NCI-H526 (cell line): ENCODE measurements at regions not wholly inside any gene's neighbourhood (a gene's known extent, or its start where the extent isn't known, plus 50 kb on each side); places are given as distances from the start of the nearest gene placed in this dataset.
"Not testable (repeated sequence)": the region's sequence is repeated elsewhere in the genome, so short reads cannot be mapped to it uniquely, and the experiment has no call there.

Experiments used
- DNase-seq, 2 experiments: peaks; one replicate each; lab custom pipeline; 2025; lab: John Stamatoyannopoulos, UW

GRCh38 chr2:234374736-234375135 lies 122.1 kb downstream of the ARL4C start:
- DNase-seq: no peak

- no peak for DNase-seq
Measured at GRCh38 chr2:234374150-234374508, 122.8 kb downstream of the ARL4C start.

GRCh38 chr2:234373481-234374149 lies 123.3 kb downstream of the ARL4C start:
- DNase-seq: no peak

DNA sequence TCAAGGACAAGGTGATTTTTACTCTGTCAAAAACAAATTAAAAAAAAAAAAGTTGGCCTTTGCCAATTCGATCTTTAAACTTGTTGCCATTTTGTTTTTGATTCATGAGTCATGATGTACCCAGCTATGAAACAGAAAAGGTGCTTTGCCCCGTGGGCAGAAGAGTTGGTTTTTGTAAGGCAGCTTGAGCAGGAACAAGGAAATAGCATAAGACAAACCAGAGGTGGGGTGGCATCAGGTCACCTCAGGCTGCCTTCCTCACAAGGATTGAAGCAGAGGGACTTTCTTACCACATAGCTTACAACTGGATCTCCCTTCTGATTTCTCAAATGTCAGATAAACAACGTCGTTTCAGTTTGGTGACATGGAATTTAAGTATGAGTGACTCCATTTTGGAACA lies 123.8 kb downstream of the ARL4C start:
- no peak for DNase-seq

DNA sequence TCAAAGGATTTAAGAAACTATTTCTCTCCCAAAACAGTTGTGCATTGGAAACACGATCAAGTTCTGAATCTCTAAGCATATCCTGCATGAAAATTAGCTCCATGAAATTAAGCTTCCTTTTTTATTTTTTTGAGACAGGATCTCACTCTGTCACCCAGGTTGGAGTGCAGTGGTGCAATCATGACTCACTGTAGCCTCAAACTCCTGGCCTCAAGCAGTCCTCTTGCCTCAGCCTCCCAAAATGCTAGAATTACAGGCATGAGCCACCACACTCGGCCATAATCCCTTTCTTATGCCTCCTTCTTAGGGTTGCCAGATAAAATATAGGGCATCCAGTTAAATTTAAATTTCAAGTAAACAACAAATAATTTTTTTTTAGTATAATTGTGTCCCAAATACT lies 124.4 kb downstream of the ARL4C start:
- no peak for DNase-seq

DNA sequence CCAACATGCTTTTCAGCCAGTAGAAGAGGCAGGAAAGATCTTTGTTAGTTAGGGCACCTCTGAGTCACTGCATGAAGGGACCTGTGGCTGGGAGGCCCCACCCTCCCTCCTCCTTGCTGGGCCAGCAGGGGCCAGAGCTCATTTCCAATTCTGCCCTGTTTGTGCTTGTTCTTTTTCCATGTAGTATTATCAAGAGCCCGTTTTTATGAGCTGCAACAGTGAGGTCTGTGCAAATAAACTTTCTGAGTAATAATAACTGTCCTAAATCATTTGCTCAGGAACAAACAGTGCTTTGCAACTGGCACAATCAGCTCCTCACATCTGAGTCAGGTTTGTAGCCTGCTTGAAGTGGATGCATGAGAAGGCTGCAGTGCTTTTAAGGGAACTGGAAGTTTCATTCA lies 128.0 kb downstream of the ARL4C start:
- no peak for DNase-seq

DNA sequence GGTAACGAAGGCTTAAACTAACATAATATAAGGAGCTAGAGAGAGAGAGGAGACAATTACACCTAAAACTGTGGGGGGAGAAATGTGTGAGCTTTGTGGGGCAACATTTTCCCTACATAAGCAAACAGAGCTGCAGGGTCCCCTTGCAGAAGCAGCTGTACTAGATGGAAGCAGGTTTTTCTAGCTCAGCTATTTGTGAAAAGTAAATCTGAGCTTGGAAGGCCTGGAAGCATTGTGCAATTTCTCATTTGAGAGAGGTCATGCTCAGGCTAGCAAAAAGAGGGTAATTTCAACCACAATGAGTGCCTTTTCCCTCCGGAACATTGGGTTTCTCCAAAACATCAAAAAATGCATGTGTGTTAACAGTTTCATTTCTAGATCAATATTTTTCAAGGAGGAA lies 130.0 kb downstream of the ARL4C start:
- no peak for DNase-seq

DNA sequence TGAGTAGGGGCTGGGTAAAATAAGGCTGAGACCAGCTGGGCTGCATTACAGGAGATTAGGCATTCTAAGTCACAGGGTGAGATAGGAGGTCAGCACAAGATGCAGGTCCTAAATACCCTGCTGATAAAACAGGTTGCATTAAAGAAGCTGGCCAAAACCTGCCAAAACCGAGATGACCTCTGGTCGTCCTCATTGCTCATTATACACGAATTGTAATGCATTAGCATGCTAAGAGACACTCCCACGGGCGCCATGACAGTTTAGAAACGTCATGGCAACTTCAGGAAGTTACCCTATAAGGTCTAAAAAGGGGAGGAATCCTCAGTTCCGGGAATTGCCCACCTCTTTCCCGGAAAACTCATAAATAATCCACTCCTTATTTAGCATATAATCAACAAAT lies 132.2 kb downstream of the ARL4C start:
- DNase-seq: no peak

- DNase-seq: no peak
Measured at GRCh38 chr2:234363647-234364294, 133.1 kb downstream of the ARL4C start.

- no peak for DNase-seq
Measured at GRCh38 chr2:234363011-234363487, 133.8 kb downstream of the ARL4C start.

- not testable (repeated sequence) for DNase-seq
Measured at GRCh38 chr2:234360313-234360975, 136.4 kb downstream of the ARL4C start.

- DNase-seq: no peak
Measured at GRCh38 chr2:234357666-234358065, 139.2 kb downstream of the ARL4C start.

GRCh38 chr2:234355808-234356365 lies 141.0 kb downstream of the ARL4C start:
- no peak for DNase-seq

- peak; percentile 10 to 65 for DNase-seq
Measured at GRCh38 chr2:234355021-234355720, 141.7 kb downstream of the ARL4C start.

DNA sequence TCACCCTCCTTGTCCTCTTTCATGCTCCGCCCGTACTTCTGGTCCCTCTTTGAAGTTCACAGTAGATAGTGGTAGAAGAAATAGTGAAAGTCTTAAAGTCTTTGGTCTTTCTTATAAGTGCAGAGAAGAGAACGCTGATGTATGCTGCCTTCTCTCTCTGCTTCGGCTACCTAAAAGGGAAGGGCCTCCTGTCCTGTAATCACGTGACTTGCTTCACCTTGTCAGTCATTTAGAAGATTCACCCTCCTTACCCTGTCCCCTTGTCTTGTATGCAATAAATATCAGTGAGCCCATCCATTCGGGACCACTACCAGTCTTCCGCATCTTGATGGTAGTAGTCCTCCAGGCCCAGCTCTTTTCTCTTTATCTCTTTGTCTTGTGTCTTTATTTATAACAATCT lies 144.6 kb downstream of the ARL4C start:
- DNase-seq: no peak

DNA sequence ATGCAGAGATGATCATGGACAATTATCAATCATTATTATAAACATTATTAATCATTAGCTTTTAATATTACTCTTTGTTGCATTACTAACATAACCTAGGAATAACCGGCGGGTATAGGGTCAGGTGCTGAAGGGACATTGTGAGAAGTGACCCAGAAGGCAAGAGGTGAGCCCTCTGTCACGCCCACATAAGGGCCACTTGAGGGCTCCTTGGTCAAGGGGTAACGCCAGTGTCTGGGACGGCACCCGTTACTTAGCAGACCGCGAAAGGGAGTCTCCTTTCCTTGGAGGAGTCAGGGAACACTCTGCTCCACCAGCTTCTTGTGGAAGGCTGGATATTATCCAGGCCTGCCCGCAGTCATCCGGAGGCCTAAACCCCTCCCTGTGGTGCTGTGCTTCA lies 145.0 kb downstream of the ARL4C start:
- not testable (repeated sequence) for DNase-seq

- DNase-seq: no peak
Measured at GRCh38 chr2:234348081-234348480, 148.8 kb downstream of the ARL4C start.

GRCh38 chr2:234345921-234346320 lies 151.0 kb downstream of the ARL4C start:
- no peak for DNase-seq

GRCh38 chr2:234344012-234344411 lies 152.9 kb downstream of the ARL4C start:
- no peak for DNase-seq

DNA sequence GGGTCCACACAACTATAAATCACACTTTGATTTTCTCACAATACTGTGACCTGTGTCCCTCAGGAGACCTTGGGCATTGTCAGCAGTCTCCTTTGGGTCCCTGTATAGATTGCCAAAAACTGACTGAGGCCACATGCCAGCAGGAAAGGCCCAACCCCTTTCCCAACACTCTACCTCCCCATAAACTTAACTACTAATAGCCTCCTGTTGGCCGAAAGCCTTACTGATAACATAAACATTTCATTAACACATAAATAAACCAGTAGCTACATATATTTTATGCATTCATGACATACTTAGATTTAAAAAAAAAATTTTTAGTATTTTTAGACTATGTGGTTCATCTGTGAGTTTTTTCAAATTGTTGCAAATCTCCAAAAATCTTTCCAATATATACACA lies 153.5 kb downstream of the ARL4C start:
- no peak for DNase-seq

- no peak for DNase-seq
Measured at GRCh38 chr2:234341306-234341985, 155.4 kb downstream of the ARL4C start.

- no peak for DNase-seq
Measured at GRCh38 chr2:234339501-234339900, 157.4 kb downstream of the ARL4C start.
